Heart left ventricle (tissue), 16 donors: ENCODE measurements at regions not wholly inside any gene's neighbourhood (a gene's known extent, or its start where the extent isn't known, plus 50 kb on each side); places are given as distances from the start of the nearest gene placed in this dataset.

Experiments
- ATAC-seq, 4 donors: fragments of 200-7000 bp; cut with Tn5 transposase; one replicate each; pipeline ENCODE4 v1.9.1; 2020 to 2022; ENCODE audit warnings: moderate library complexity in 4 of 4, mild to moderate bottlenecking in 3 of 4, moderate number of reproducible peaks in 1 of 4
- DNase-seq, 5 donors: peaks; one replicate each; pipeline ENCODE4 v3.0.0-alpha.2; 2020
- H3K27ac ChIP-seq, 12 donors: fragments of 200-600 bp; sonication (generic) in 4 of 12; one replicate each; pipeline versions ENCODE4 v1.5.0 to v1.8.0; 2016 to 2022; ENCODE audit warnings: mild to moderate bottlenecking in 2 of 12
- H3K27me3 ChIP-seq, 9 donors: fragments of 200-600 bp; sonication (generic) in 2 of 9; one replicate each; pipeline versions ENCODE4 v1.5.1 to v1.8.0; 2016 to 2022; ENCODE audit warnings: mild to moderate bottlenecking in 3 of 9
- H3K36me3 ChIP-seq, 9 donors: fragments of 200-600 bp; sonication (generic) in 2 of 9; one replicate each; pipeline versions ENCODE4 v1.5.0 to v1.8.0; 2018 to 2022; ENCODE audit warnings: mild to moderate bottlenecking in 2 of 9
- H3K4me1 ChIP-seq, 12 donors: fragments of 200-600 bp; sonication (generic) in 4 of 12; one replicate each; pipeline versions ENCODE4 v1.5.0 to v1.8.0; 2016 to 2022; ENCODE audit warnings: mild to moderate bottlenecking in 3 of 12
- H3K4me3 ChIP-seq, 12 donors: fragments of 200-600 bp; sonication (generic) in 4 of 12; one replicate each; pipeline versions ENCODE4 v1.5.0 to v1.8.0; 2017 to 2022; ENCODE audit warnings: mild to moderate bottlenecking in 9 of 12, moderate library complexity in 4 of 12
- H3K9me3 ChIP-seq, 12 donors: fragments of 200-600 bp; sonication (generic) in 4 of 12; one replicate each; pipeline versions ENCODE4 v1.5.0 to v1.8.0; 2016 to 2022; ENCODE audit warnings: mild to moderate bottlenecking in 1 of 12
- CTCF ChIP-seq, 12 donors: fragments of 200-600 bp; sonication (generic) in 4 of 12; IDR thresholded peaks; one replicate each; pipeline versions ENCODE4 v1.5.0 to v1.8.0; 2018 to 2022; ENCODE audit warnings: antibody characterized with exemption in 12 of 12, mild to moderate bottlenecking in 5 of 12
- POLR2A ChIP-seq, 2 donors: fragments of 450-650 bp; IDR thresholded peaks; one replicate each; pipeline ENCODE4 v1.6.1; 2017; ENCODE audit warnings: antibody characterized with exemption in 2 of 2, mild to moderate bottlenecking in 2 of 2, moderate library complexity in 2 of 2
- WGBS, 4 donors: extraction: QIAGEN DNeasy Blood & Tissue Kit in 2 of 4; methylation state at CpG; one replicate each; pipeline versions ENCODE4 v1.1.5 to v1.1.7; 2013 to 2018; 5-methylcytosine and 5-hydroxymethylcytosine counted together
- intact Hi-C, 10 donors: fragments of 100-400 bp; cut with DNase I; formaldehyde crosslinking; loops; one replicate each; pipeline versions ENCODE4 v1.11.1 to v1.14.2; 2022
- donor health status: ischemic (EF 13 %, LVEDD 7.1; RV severe dilation, severe dysfunction).
- donor health status: healthy with polysubstance abuse.
- donor health status: DM: no; HTN: yes; CAD: no.
- donor health status: DM: no; HTN: no; CAD: no.
- donor health status: ischemic (EF 25% LVEDD 6.9; RV normal size, moderate dysfunction).
- donor health status: ischemic (EF 25% LVEDD 5.7; RV mildly dilated, moderate dysfunction).
- donor health status: healthy.
- donor health status: DM: yes; HTN: yes; CAD: no.
- donor health status: ischemic (EF 35%, LVEDD 5.7; RV mildly dilated, moderate dysfunction).
- donor health status: nonischemic (EF 11% LVEDD 7.7; RV severe dilation, severe dysfunction).
- donor health status: DM: yes; HTN: yes; CAD: no.
- donor health status: PGD.
- donor health status: ischemic (EF 29% LVEDD 5.4; RV normal size, mild dysfunction).
- donor health status: nonischemic (EF 23%, LVEDD 6.1; RV moderate dilation, normal function).

GRCh38 chr7:114789871-114790311 is 132.0 kb upstream of the MDFIC start:
- 57 to 67% (median 63%) methylated on average over 3 of the region's 3 CpGs for WGBS, 4 donors
- Histone ChIP-seq H3K27me3 (no peaks in the 10 kb centered on the region), H3K4me3 (no peak overlapping the region), H3K27ac (no peak overlapping the region), H3K9me3 (no peaks in the 10 kb centered on the region), H3K36me3 (no peaks in the 10 kb centered on the region), H3K4me1 (peaks cover 0 to 11% (median 0%) of the 10 kb centered on the region in 12 donors)
- intact Hi-C loops = no loop called here
- DNase-seq (no peak), ATAC-seq (no peak)
- TF ChIP-seq CTCF (IDR thresholded peaks at IDR 0.05) (no peak), POLR2A (IDR thresholded peaks at IDR 0.05) (no peak)

- Histone ChIP-seq H3K27me3 (no peaks in the 10 kb centered on the region), H3K36me3 (no peaks in the 10 kb centered on the region), H3K27ac (no peak overlapping the region), H3K4me3 (no peak overlapping the region), H3K4me1 (peaks cover 0 to 11% (median 0%) of the 10 kb centered on the region in 12 donors), H3K9me3 (no peaks in the 10 kb centered on the region)
- intact Hi-C loops = no loop called here
- no peak for TF ChIP-seq POLR2A (IDR thresholded peaks at IDR 0.05)
- no peak for TF ChIP-seq CTCF (IDR thresholded peaks at IDR 0.05)
- 41 to 57% (median 48%) methylated on average over 1 of the region's 1 CpG for WGBS, 4 donors
- DNase-seq = no peak
- ATAC-seq = no peak
Observed at GRCh38 chr7:114790521-114790920, 131.4 kb upstream of the MDFIC start.

GRCh38 chr7:114791771-114792170 is 130.1 kb upstream of the MDFIC start:
- Histone ChIP-seq H3K36me3 (no peaks in the 10 kb centered on the region), H3K27ac (no peak overlapping the region), H3K4me1 (peaks cover 0 to 11% (median 0%) of the 10 kb centered on the region in 12 donors), H3K9me3 (no peaks in the 10 kb centered on the region), H3K27me3 (no peaks in the 10 kb centered on the region), H3K4me3 (no peak overlapping the region)
- no peak for TF ChIP-seq POLR2A (IDR thresholded peaks at IDR 0.05)
- no peak for TF ChIP-seq CTCF (IDR thresholded peaks at IDR 0.05)
- DNase-seq (no peak), ATAC-seq (no peak)
- 48 to 73% (median 64%) methylated on average over 4 of the region's 4 CpGs for WGBS, 4 donors
- intact Hi-C loops = no loop called here

- intact Hi-C loops = no loop called here
- DNase-seq = no peak
- no peaks in the 10 kb centered on the region for H3K27me3 ChIP-seq
- TF ChIP-seq CTCF (IDR thresholded peaks at IDR 0.05) = no peak
- no peak for TF ChIP-seq POLR2A (IDR thresholded peaks at IDR 0.05)
- no peaks in the 10 kb centered on the region for H3K9me3 ChIP-seq
- no peaks in the 10 kb centered on the region for H3K36me3 ChIP-seq
- ATAC-seq = no peak
- peaks cover 0 to 11% (median 0%) of the 10 kb centered on the region in 12 donors for H3K4me1 ChIP-seq
- H3K27ac ChIP-seq = no peak overlapping the region
- WGBS, 4 donors = 58 to 79% (median 68%) methylated on average over 5 of the region's 5 CpGs
- H3K4me3 ChIP-seq = no peak overlapping the region
Observed at GRCh38 chr7:114793155-114793845, 128.6 kb upstream of the MDFIC start.
